ENCODE measurements at regions not wholly inside any gene's neighbourhood (a gene's known extent, or its start where the extent isn't known, plus 50 kb on each side); places are given as distances from the start of the nearest gene placed in this dataset.

- FAIRE-seq (no peak), DNase-seq (ENCODE audit: low spot score) (no peak)
Measured at GRCh38 chr10:28781296-28781695, 104.0 kb downstream of the BAMBI start.

GRCh38 chr10:28783087-28783486 is 105.8 kb downstream of the BAMBI start:
- FAIRE-seq: no peak
- no peak for DNase-seq (ENCODE audit: low spot score)

GRCh38 chr10:28785018-28785417 is 107.7 kb downstream of the BAMBI start:
- DNase-seq (ENCODE audit: low spot score) (no peak), FAIRE-seq (no peak)

GRCh38 chr10:28788252-28788651 is 110.9 kb downstream of the BAMBI start:
- no peak for DNase-seq (ENCODE audit: low spot score)

GRCh38 chr10:28788762-28789161 is 111.4 kb downstream of the BAMBI start:
- DNase-seq (ENCODE audit: low spot score): no peak
- no peak for FAIRE-seq

More at GRCh38 chr10:28788252-28788651, 110.9 kb downstream of the BAMBI start:
- FAIRE-seq: no peak

GRCh38 chr10:28790146-28790545 is 112.8 kb downstream of the BAMBI start:
- DNase-seq (ENCODE audit: low spot score): no peak
- FAIRE-seq: no peak

- FAIRE-seq (no peak), DNase-seq (ENCODE audit: low spot score) (no peak)
Measured at GRCh38 chr10:28793482-28793881, 116.2 kb downstream of the BAMBI start.

- DNase-seq (ENCODE audit: low spot score) (no peak), FAIRE-seq (no peak)
Measured at GRCh38 chr10:28794986-28795385, 117.7 kb downstream of the BAMBI start.

- FAIRE-seq (no peak), DNase-seq (ENCODE audit: low spot score) (peak; percentile 60)
Measured at GRCh38 chr10:28796606-28797512, 119.5 kb downstream of the BAMBI start.

- DNase-seq (ENCODE audit: low spot score): no peak
- no peak for FAIRE-seq
Measured at GRCh38 chr10:28797904-28798371, 120.6 kb downstream of the BAMBI start.

- DNase-seq (ENCODE audit: low spot score) (no peak), FAIRE-seq (no peak)
Measured at GRCh38 chr10:28798428-28798955, 121.2 kb downstream of the BAMBI start.

GRCh38 chr10:28798964-28799363 is 121.6 kb downstream of the BAMBI start:
- FAIRE-seq (no peak), DNase-seq (ENCODE audit: low spot score) (no peak)

GRCh38 chr10:28800144-28800543 is 122.8 kb downstream of the BAMBI start:
- no peak for FAIRE-seq

GRCh38 chr10:28801247-28801646 is 123.9 kb downstream of the BAMBI start:
- DNase-seq (ENCODE audit: low spot score) (no peak), FAIRE-seq (peak; percentile 76)

More at GRCh38 chr10:28800144-28800543, 122.8 kb downstream of the BAMBI start:
- no peak for DNase-seq (ENCODE audit: low spot score)

- no peak for DNase-seq (ENCODE audit: low spot score)
- FAIRE-seq: no peak
Measured at GRCh38 chr10:28801869-28802268, 124.5 kb downstream of the BAMBI start.

GRCh38 chr10:28805390-28805789 is 128.1 kb downstream of the BAMBI start:
- FAIRE-seq (no peak), DNase-seq (ENCODE audit: low spot score) (no peak)

GRCh38 chr10:28806488-28806941 is 129.2 kb downstream of the BAMBI start:
- FAIRE-seq (no peak), DNase-seq (ENCODE audit: low spot score) (no peak)

- no peak for DNase-seq (ENCODE audit: low spot score)
- no peak for FAIRE-seq
Measured at GRCh38 chr10:28806951-28807759, 129.8 kb downstream of the BAMBI start.

GRCh38 chr10:28807760-28808613 is 130.7 kb downstream of the BAMBI start:
- FAIRE-seq: no peak
- no peak for DNase-seq (ENCODE audit: low spot score)

GRCh38 chr10:28808693-28809092 is 131.4 kb downstream of the BAMBI start:
- no peak for DNase-seq (ENCODE audit: low spot score)
- FAIRE-seq: no peak

All from urothelium cell line (cell line).